ENCODE measurements at regions not wholly inside any gene's neighbourhood (a gene's known extent, or its start where the extent isn't known, plus 50 kb on each side); places are given as distances from the start of the nearest gene placed in this dataset.

- in situ Hi-C loops (cut with MboI; ENCODE audit: low sequenced_read_pairs) = no loop called here
- no peak overlapping the region for H2BK5ac ChIP-seq (ENCODE audit: low read depth, low read length, poor library complexity, severe bottlenecking)
- no peak overlapping the region for H2BK120ac ChIP-seq (ENCODE audit: low read depth, low read length)
- no peak for DNase-seq
- no peak for ATAC-seq (ENCODE audit: low read depth)
- no peak overlapping the region for H3K18ac ChIP-seq (ENCODE audit: low read depth, low read length)
- H3K27me3 ChIP-seq (ENCODE audit: control insufficient read depth, insufficient read depth, low read length) = no peaks in the 10 kb centered on the region
- no peak overlapping the region for H3K4ac ChIP-seq (ENCODE audit: low read depth, low read length)
- H3K27ac ChIP-seq (ENCODE audit: insufficient read depth, low read length) = no peak overlapping the region
- H3K36me3 ChIP-seq (ENCODE audit: control insufficient read depth, insufficient read depth, low read length) = no peaks in the 10 kb centered on the region
- H2BK15ac ChIP-seq (ENCODE audit: low read depth, low read length) = no peak overlapping the region
- no peak overlapping the region for H2AFZ ChIP-seq (replicated peaks; ENCODE audit: low read length, poor library complexity)
- no peak overlapping the region for H3K56ac ChIP-seq (ENCODE audit: extremely low read depth, insufficient read depth, low read length)
- no peak overlapping the region for H2BK20ac ChIP-seq (ENCODE audit: low read depth, low read length)
- H3K14ac ChIP-seq (replicated peaks; ENCODE audit: low read depth, low read length) = no peak overlapping the region
- dilution Hi-C loops (cut with HindIII; ENCODE audit: low sequenced_read_pairs, unreplicated experiment) = no loop called here
- no peaks in the 10 kb centered on the region for H3K79me1 ChIP-seq (ENCODE audit: low read depth in 1 of 2, low read length in 2 of 2)
- H4K91ac ChIP-seq (ENCODE audit: insufficient read depth, low read depth, low read length) = no peak overlapping the region
- H2AK9ac ChIP-seq (replicated peaks; ENCODE audit: low read depth, low read length, poor library complexity) = no peak overlapping the region
- H3K4me3 ChIP-seq (ENCODE audit: insufficient read depth, low read depth, low read length) = no peak overlapping the region
- no peak overlapping the region for H2AK5ac ChIP-seq (ENCODE audit: low read depth, low read length)
- H3K4me1 ChIP-seq (ENCODE audit: control insufficient read depth, insufficient read depth, low read length) = no peaks in the 10 kb centered on the region
- intact Hi-C loops (cut with micrococcal nuclease) = no loop called here
- H3K9me3 ChIP-seq (ENCODE audit: control insufficient read depth, insufficient read depth, low read length) = no peaks in the 10 kb centered on the region
- H4K8ac ChIP-seq (ENCODE audit: low read depth in 2 of 2, low read length in 2 of 2) = no peak overlapping the region
- TF ChIP-seq USF2 (IDR thresholded peaks at IDR 0.05; ENCODE audit: low read depth, low read length) (no peak), MAZ (IDR thresholded peaks at IDR 0.05; ENCODE audit: borderline replicate concordance, low read depth, low read length) (no peak), RFX5 (IDR thresholded peaks at IDR 0.05; ENCODE audit: low read depth, low read length) (no peak), ELK1 (IDR thresholded peaks at IDR 0.05; ENCODE audit: borderline replicate concordance, low read depth, low read length) (no peak), CHD1 (IDR thresholded peaks at IDR 0.05; ENCODE audit: low read depth, low read length) (no peak), MXI1 (IDR thresholded peaks at IDR 0.05; ENCODE audit: borderline replicate concordance, low read depth, low read length) (no peak), FOS (IDR thresholded peaks at IDR 0.05; ENCODE audit: low read depth, low read length) (no peak), CEBPB (IDR thresholded peaks at IDR 0.05; ENCODE audit: low read depth, low read length) (no peak), RAD21 (IDR thresholded peaks at IDR 0.05; ENCODE audit: low read length) (no peak), BHLHE40 (IDR thresholded peaks at IDR 0.05; ENCODE audit: low read depth, low read length) (no peak), NFE2L2 (IDR thresholded peaks at IDR 0.05; ENCODE audit: low read depth, low read length) (no peak), RCOR1 (IDR thresholded peaks at IDR 0.05; ENCODE audit: insufficient replicate concordance, low read length) (no peak), CTCF (conservative IDR thresholded peaks at IDR 0.05; ENCODE audit: low read depth, low read length) (no peak)
- no peak overlapping the region for H4K5ac ChIP-seq (ENCODE audit: low read depth, low read length)
- ChIA-PET CTCF (no interaction called here), POLR2A (ENCODE audit: unreplicated experiment) (no interaction called here)
- no peaks in the 10 kb centered on the region for H4K20me1 ChIP-seq (ENCODE audit: insufficient read depth, low read length)
- no TSS peak for BruUV-seq (replicated peaks)
- WGBS, 2 experiments (ENCODE audit: extremely low coverage in 2 of 2, insufficient read length in 1 of 2) = no CpG with 5 or more reads among the region's 1 CpG
- no peak overlapping the region for H3K9ac ChIP-seq (ENCODE audit: low read depth, low read length)
- H3K23ac ChIP-seq (ENCODE audit: low read depth, low read length) = no peak overlapping the region
- H3K9me1 ChIP-seq (ENCODE audit: insufficient read depth, low read length) = no peaks in the 10 kb centered on the region
- no peak overlapping the region for H3K4me2 ChIP-seq (ENCODE audit: low read depth, low read length)
Measured at GRCh38 chr3:147216143-147216673, 190.1 kb downstream of the ZIC4 start.
